Loucy (cell line): ENCODE measurements at regions not wholly inside any gene's neighbourhood (a gene's known extent, or its start where the extent isn't known, plus 50 kb on each side); places are given as distances from the start of the nearest gene placed in this dataset.

Source experiments
- H2AFZ ChIP-seq: fragments of 200-600 bp; sonication (generic); 2 replicates; pipeline ENCODE4 v1.6.0; 2016; ENCODE audit warnings: antibody characterized with exemption, mild to moderate bottlenecking, low read length, moderate library complexity
- H3F3A ChIP-seq: fragments of 200-600 bp; 2 replicates; pipeline ENCODE4 v1.6.0; 2016; ENCODE audit warnings: antibody characterized with exemption, low read depth, mild to moderate bottlenecking
- H3K27me3 ChIP-seq: fragments of 200-600 bp; sonication (generic); 2 replicates; pipeline ENCODE4 v1.6.1; 2014; ENCODE audit warnings: low read length, mild to moderate bottlenecking; ENCODE audit not compliant: insufficient read depth, poor library complexity, severe bottlenecking
- H3K36me3 ChIP-seq: fragments of 200-600 bp; sonication (generic); 2 replicates; pipeline ENCODE4 v1.6.1; 2016; ENCODE audit warnings: low read length; ENCODE audit not compliant: insufficient read depth
- H3K4me1 ChIP-seq: fragments of 200-600 bp; sonication (generic); 2 replicates; pipeline ENCODE4 v1.5.1; 2014; ENCODE audit warnings: low read length, mild to moderate bottlenecking; ENCODE audit not compliant: insufficient read depth, poor library complexity, severe bottlenecking
- H3K4me2 ChIP-seq: fragments of 200-600 bp; sonication (generic); 2 replicates; pipeline ENCODE4 v1.6.0; 2014; ENCODE audit warnings: antibody characterized with exemption, low read length, low read depth, mild to moderate bottlenecking; ENCODE audit not compliant: poor library complexity, severe bottlenecking
- H3K4me3 ChIP-seq: fragments of 200-600 bp; sonication (generic); 2 replicates; pipeline ENCODE4 v1.5.1; 2014; ENCODE audit warnings: low read length, mild to moderate bottlenecking, mixed read lengths; ENCODE audit not compliant: poor library complexity, severe bottlenecking
- H3K79me2 ChIP-seq: fragments of 200-600 bp; sonication (generic); 2 replicates; pipeline ENCODE4 v1.6.1; 2014; ENCODE audit warnings: low read length; ENCODE audit not compliant: insufficient read depth
- H3K9ac ChIP-seq: fragments of 200-600 bp; sonication (generic); 2 replicates; pipeline ENCODE4 v1.6.0; 2014; ENCODE audit warnings: mild to moderate bottlenecking, low read depth, low read length, moderate library complexity; ENCODE audit not compliant: poor library complexity, severe bottlenecking
- H3K9me2 ChIP-seq: fragments of 200-600 bp; sonication (generic); replicated peaks from 2 replicates; pipeline ENCODE4 v1.6.1; 2016; ENCODE audit warnings: low read depth, low read length, mixed read lengths
- H3K9me3 ChIP-seq: fragments of 200-600 bp; sonication (generic); 2 replicates; pipeline ENCODE4 v1.6.1; 2014; ENCODE audit warnings: mild to moderate bottlenecking, antibody characterized with exemption, low read length, low read depth; ENCODE audit not compliant: insufficient read depth
- H4K20me1 ChIP-seq: fragments of 200-600 bp; sonication (generic); 2 replicates; pipeline ENCODE4 v1.6.0; 2014; ENCODE audit warnings: antibody characterized with exemption, low read length, mild to moderate bottlenecking; ENCODE audit not compliant: insufficient read depth, poor library complexity, severe bottlenecking
- EZH2phosphoT487 ChIP-seq: fragments of 200-600 bp; IDR thresholded peaks from 2 replicates; pipeline ENCODE4 v1.6.1; 2018; ENCODE audit warnings: antibody characterized with exemption, mild to moderate bottlenecking, moderate library complexity, borderline replicate concordance
- TF ChIP-seq, protein P1 (sequence below): fragments of 200-600 bp; sonication (generic); conservative IDR thresholded peaks from 2 replicates; pipeline ENCODE4 v1.5.1; 2014; ENCODE audit warnings: mild to moderate bottlenecking, antibody characterized with exemption, low read length

GRCh38 chr3:102586485-102586884 lies 151.7 kb downstream of the ZPLD1 start:
- no peaks in the 10 kb centered on the region for H3F3A ChIP-seq
- no peaks in the 10 kb centered on the region for H4K20me1 ChIP-seq
- H3K4me3 ChIP-seq = no peak overlapping the region
- no peaks in the 10 kb centered on the region; the same call in 1 of the 2 replicates for H3K9me2 ChIP-seq
- no peak for TF ChIP-seq EZH2phosphoT487
- TF ChIP-seq, protein P1, sequence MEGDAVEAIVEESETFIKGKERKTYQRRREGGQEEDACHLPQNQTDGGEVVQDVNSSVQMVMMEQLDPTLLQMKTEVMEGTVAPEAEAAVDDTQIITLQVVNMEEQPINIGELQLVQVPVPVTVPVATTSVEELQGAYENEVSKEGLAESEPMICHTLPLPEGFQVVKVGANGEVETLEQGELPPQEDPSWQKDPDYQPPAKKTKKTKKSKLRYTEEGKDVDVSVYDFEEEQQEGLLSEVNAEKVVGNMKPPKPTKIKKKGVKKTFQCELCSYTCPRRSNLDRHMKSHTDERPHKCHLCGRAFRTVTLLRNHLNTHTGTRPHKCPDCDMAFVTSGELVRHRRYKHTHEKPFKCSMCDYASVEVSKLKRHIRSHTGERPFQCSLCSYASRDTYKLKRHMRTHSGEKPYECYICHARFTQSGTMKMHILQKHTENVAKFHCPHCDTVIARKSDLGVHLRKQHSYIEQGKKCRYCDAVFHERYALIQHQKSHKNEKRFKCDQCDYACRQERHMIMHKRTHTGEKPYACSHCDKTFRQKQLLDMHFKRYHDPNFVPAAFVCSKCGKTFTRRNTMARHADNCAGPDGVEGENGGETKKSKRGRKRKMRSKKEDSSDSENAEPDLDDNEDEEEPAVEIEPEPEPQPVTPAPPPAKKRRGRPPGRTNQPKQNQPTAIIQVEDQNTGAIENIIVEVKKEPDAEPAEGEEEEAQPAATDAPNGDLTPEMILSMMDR = no peak
- H3K27me3 ChIP-seq = no peaks in the 10 kb centered on the region
- H3K9me3 ChIP-seq = no peaks in the 10 kb centered on the region
- H3K9ac ChIP-seq = no peak overlapping the region
- no peaks in the 10 kb centered on the region for H3K4me1 ChIP-seq
- no peaks in the 10 kb centered on the region for H3K36me3 ChIP-seq
- H3K79me2 ChIP-seq = no peaks in the 10 kb centered on the region
- H2AFZ ChIP-seq = no peak overlapping the region
- H3K4me2 ChIP-seq = no peak overlapping the region

DNA sequence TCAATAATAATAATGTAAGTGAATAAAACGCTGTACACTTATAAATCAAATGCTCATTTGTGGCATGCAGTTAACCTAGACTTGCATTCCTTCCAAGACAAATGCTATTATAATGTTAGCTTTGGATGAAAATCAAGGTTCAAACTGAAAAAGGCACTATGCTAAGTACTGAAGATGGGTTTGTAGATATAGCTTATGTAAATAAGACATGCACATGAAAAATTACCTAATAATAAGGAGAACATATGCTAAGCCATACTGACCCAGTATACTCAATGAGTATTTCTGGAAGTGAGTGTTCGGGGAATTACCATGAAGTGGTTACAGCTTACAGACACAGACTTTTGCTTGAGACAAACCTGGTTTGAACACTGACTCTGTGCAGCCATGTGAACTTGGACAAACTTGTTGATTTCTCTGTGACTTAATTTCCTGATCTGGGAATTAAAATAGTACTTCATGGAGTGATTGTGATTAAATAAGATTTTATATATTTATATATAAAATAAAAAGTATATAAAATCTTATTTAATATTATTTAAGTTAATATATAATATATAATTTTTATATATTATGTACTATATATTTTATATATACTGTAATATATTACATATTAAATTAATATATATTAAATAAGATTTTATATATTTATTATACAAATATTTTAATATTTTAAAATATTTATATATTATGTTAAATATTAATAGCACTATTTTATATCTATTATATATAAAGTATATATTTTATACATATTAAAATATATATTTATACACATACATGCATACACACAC lies 159.2 kb downstream of the ZPLD1 start:
- no peak overlapping the region for H2AFZ ChIP-seq
- H3K4me1 ChIP-seq = no peaks in the 10 kb centered on the region
- H3K27me3 ChIP-seq = no peaks in the 10 kb centered on the region
- H3K9me3 ChIP-seq = no peaks in the 10 kb centered on the region
- TF ChIP-seq, protein P1 = no peak
- TF ChIP-seq EZH2phosphoT487 = no peak
- H3K36me3 ChIP-seq = no peaks in the 10 kb centered on the region
- H3K4me3 ChIP-seq = no peak overlapping the region
- no peaks in the 10 kb centered on the region for H3K9me2 ChIP-seq
- no peak overlapping the region for H3K4me2 ChIP-seq
- H4K20me1 ChIP-seq = no peaks in the 10 kb centered on the region
- no peak overlapping the region for H3K9ac ChIP-seq
- H3K79me2 ChIP-seq = no peaks in the 10 kb centered on the region
- H3F3A ChIP-seq = no peaks in the 10 kb centered on the region

DNA sequence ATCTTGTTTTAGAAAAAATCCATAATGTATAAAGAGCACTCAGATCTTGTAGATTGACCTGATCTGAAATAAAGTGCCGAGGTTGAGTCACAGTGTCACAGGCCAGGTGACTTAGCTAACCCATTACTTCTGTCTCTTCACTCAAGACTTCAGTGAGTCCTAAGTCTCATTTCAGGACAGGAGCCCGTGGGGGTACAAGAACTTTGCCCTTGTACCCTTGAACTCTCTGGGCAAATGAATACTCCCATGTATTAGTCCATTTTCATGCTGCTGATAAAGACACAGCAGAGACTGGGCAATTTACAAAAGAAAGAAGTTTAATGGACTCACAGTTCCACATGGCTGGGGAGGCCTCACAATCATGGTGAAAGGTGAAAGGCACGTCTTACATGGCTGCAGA lies 160.2 kb downstream of the ZPLD1 start:
- TF ChIP-seq EZH2phosphoT487 = no peak
- TF ChIP-seq, protein P1 = no peak
- no peaks in the 10 kb centered on the region for H3K27me3 ChIP-seq
- no peak overlapping the region for H2AFZ ChIP-seq
- no peaks in the 10 kb centered on the region for H3K4me1 ChIP-seq
- H3F3A ChIP-seq = no peaks in the 10 kb centered on the region
- no peaks in the 10 kb centered on the region for H3K9me2 ChIP-seq
- no peaks in the 10 kb centered on the region for H3K36me3 ChIP-seq
- no peaks in the 10 kb centered on the region for H3K9me3 ChIP-seq
- no peak overlapping the region for H3K9ac ChIP-seq
- H3K4me3 ChIP-seq = no peak overlapping the region
- no peaks in the 10 kb centered on the region for H3K79me2 ChIP-seq
- H3K4me2 ChIP-seq = no peak overlapping the region
- H4K20me1 ChIP-seq = no peaks in the 10 kb centered on the region
